PC-9 (cell line): ENCODE measurements at regions not wholly inside any gene's neighbourhood (a gene's known extent, or its start where the extent isn't known, plus 50 kb on each side); places are given as distances from the start of the nearest gene placed in this dataset.

Source experiments
- BruUV-seq: library from RNA; stranded (reverse); fragments of 400-500 nt; replicated peaks from 2 replicates; lab custom pipeline; 2021; lab: Mats Ljungman, UMichigan
- CTCF ChIA-PET: fragments of 300-600 bp; sonication (Branson Sonifier 250); formaldehyde crosslinking; loops from one replicate; lab custom pipeline; 2022; ENCODE audit warnings: antibody characterized with exemption; lab: Charles Lee
- POLR2A ChIA-PET: fragments of 300-600 bp; sonication (Branson Sonifier 250); formaldehyde crosslinking; loops from one replicate; lab custom pipeline; 2022; ENCODE audit warnings: antibody characterized with exemption; ENCODE audit not compliant: unreplicated experiment; lab: Charles Lee
- DNase-seq, 2 experiments: peaks; one replicate each; pipeline versions ENCODE4 v3.0.0 to v3.0.0-alpha.2; 2015 to 2022; ENCODE audit warnings: mixed read lengths in 1 of 2
- H2AFZ ChIP-seq: fragments of 200-600 bp; sonication (generic); 2 replicates; pipeline ENCODE4 v1.8.1; 2017; ENCODE audit warnings: antibody characterized with exemption
- H3F3A ChIP-seq: fragments of 200-600 bp; sonication (generic); 2 replicates; pipeline ENCODE4 v1.8.1; 2017; ENCODE audit warnings: antibody characterized with exemption, mild to moderate bottlenecking, low read depth; ENCODE audit not compliant: insufficient read depth
- H3K27ac ChIP-seq: fragments of 200-600 bp; sonication (generic); 2 replicates; pipeline ENCODE4 v1.6.1; 2016; ENCODE audit warnings: mixed run types
- H3K27me3 ChIP-seq: fragments of 200-600 bp; sonication (generic); 2 replicates; pipeline ENCODE4 v1.6.1; 2016; ENCODE audit warnings: low read depth, mixed run types; ENCODE audit not compliant: insufficient read depth
- H3K36me3 ChIP-seq: fragments of 200-600 bp; sonication (generic); 2 replicates; pipeline ENCODE4 v1.6.1; 2016; ENCODE audit warnings: low read depth, mixed run types
- H3K4me1 ChIP-seq: fragments of 200-600 bp; sonication (generic); replicated peaks from 2 replicates; pipeline ENCODE4 v1.6.1; 2016; ENCODE audit warnings: mixed run types; ENCODE audit not compliant: insufficient read depth
- H3K4me2 ChIP-seq: fragments of 200-600 bp; sonication (generic); 2 replicates; pipeline ENCODE4 v1.6.1; 2017; ENCODE audit warnings: mixed run types
- H3K4me3 ChIP-seq: fragments of 200-600 bp; sonication (generic); 2 replicates; pipeline ENCODE4 v1.6.1; 2016; ENCODE audit warnings: mixed run types
- H3K79me2 ChIP-seq: fragments of 200-600 bp; sonication (generic); 2 replicates; pipeline ENCODE4 v1.6.1; 2017; ENCODE audit warnings: low read depth, mixed run types
- H3K9me2 ChIP-seq: fragments of 200-600 bp; sonication (generic); 2 replicates; pipeline ENCODE4 v1.8.1; 2017; ENCODE audit warnings: mild to moderate bottlenecking; ENCODE audit not compliant: insufficient read depth
- H3K9me3 ChIP-seq: fragments of 200-600 bp; sonication (generic); 2 replicates; pipeline ENCODE4 v1.8.1; 2016; ENCODE audit warnings: low read depth; ENCODE audit not compliant: insufficient read depth
- H4K20me1 ChIP-seq: fragments of 200-600 bp; sonication (generic); 2 replicates; pipeline ENCODE4 v1.8.1; 2017; ENCODE audit not compliant: insufficient read depth
- CTCF ChIP-seq: fragments of 200-600 bp; sonication (generic); conservative IDR thresholded peaks from 2 replicates; pipeline ENCODE4 v1.6.1; 2017; ENCODE audit warnings: mixed run types, antibody characterized with exemption, mild to moderate bottlenecking, moderate library complexity
- EZH2 ChIP-seq: fragments of 200-600 bp; sonication (generic); IDR thresholded peaks from 2 replicates; pipeline ENCODE4 v1.8.0; 2017; ENCODE audit warnings: antibody characterized with exemption, low read depth
- intact Hi-C: fragments of 100-400 bp; cut with micrococcal nuclease; formaldehyde crosslinking; loops from one replicate; pipeline ENCODE4 v1.10.0; 2022; ENCODE audit not compliant: unreplicated experiment

GRCh38 chr12:29971446-29971845 lies 187.7 kb upstream of the TMTC1 start:
- Histone ChIP-seq H3F3A (no peaks in the 10 kb centered on the region), H3K9me2 (0 out of 2 replicates have a peak, but pooled peaks cover 3% of the 10 kb centered on the region), H3K36me3 (no peaks in the 10 kb centered on the region), H3K79me2 (no peaks in the 10 kb centered on the region), H4K20me1 (no peaks in the 10 kb centered on the region), H3K4me1 (no peaks in the 10 kb centered on the region), H3K9me3 (no peaks in the 10 kb centered on the region), H3K27me3 (no peaks in the 10 kb centered on the region), H3K4me2 (no peak overlapping the region), H3K4me3 (no peak overlapping the region), H2AFZ (no peak overlapping the region), H3K27ac (no peak overlapping the region)
- no peak for DNase-seq
- POLR2A ChIA-PET: no interaction called here
- BruUV-seq: no TSS peak
- CTCF ChIA-PET: no interaction called here
- intact Hi-C loops: no loop called here
- no peak for TF ChIP-seq CTCF
- no peak for TF ChIP-seq EZH2

- Histone ChIP-seq H3K4me2 (no peak overlapping the region), H3K36me3 (no peaks in the 10 kb centered on the region), H3F3A (no peaks in the 10 kb centered on the region), H3K4me1 (no peaks in the 10 kb centered on the region), H3K27me3 (no peaks in the 10 kb centered on the region), H3K79me2 (no peaks in the 10 kb centered on the region), H3K4me3 (no peak overlapping the region), H2AFZ (no peak overlapping the region), H3K9me2 (0 out of 2 replicates have a peak, but pooled peaks cover 3% of the 10 kb centered on the region), H3K27ac (no peak overlapping the region), H3K9me3 (no peaks in the 10 kb centered on the region), H4K20me1 (no peaks in the 10 kb centered on the region)
- TF ChIP-seq EZH2 (no peak), CTCF (no peak)
- ChIA-PET POLR2A (interaction anchor here (0.6 kb wide), 1 partner anchor 111 kb away, joined by 3 read pairs; no protein-coding TSS in a partner anchor), CTCF (no interaction called here)
- no TSS peak for BruUV-seq
- intact Hi-C loops: no loop called here
- DNase-seq: no peak
These were observed 186.8 kb upstream of the TMTC1 start for GRCh38 chr12:29970501-29970900.

- ChIA-PET POLR2A (no interaction called here), CTCF (no interaction called here)
- intact Hi-C loops: no loop called here
- no TSS peak for BruUV-seq
- TF ChIP-seq CTCF (no peak), EZH2 (no peak)
- no peak for DNase-seq
- H3K9me2 ChIP-seq: no peaks in the 10 kb centered on the region
- no peak overlapping the region for H3K4me2 ChIP-seq
- H2AFZ ChIP-seq: no peak overlapping the region
- no peak overlapping the region for H3K4me3 ChIP-seq
- H3K36me3 ChIP-seq: no peaks in the 10 kb centered on the region
- no peaks in the 10 kb centered on the region for H3K79me2 ChIP-seq
- no peak overlapping the region for H3K27ac ChIP-seq
- H4K20me1 ChIP-seq: no peaks in the 10 kb centered on the region
- no peaks in the 10 kb centered on the region for H3K27me3 ChIP-seq
- no peaks in the 10 kb centered on the region for H3K9me3 ChIP-seq
- H3K4me1 ChIP-seq: no peaks in the 10 kb centered on the region
- H3F3A ChIP-seq: no peaks in the 10 kb centered on the region
These were observed 178.7 kb upstream of the TMTC1 start for GRCh38 chr12:29962276-29963035.
